Right lung (tissue), 2 donors: ENCODE measurements at regions not wholly inside any gene's neighbourhood (a gene's known extent, or its start where the extent isn't known, plus 50 kb on each side); places are given as distances from the start of the nearest gene placed in this dataset.

Experiments used
- DNase-seq, 2 donors: peaks; one replicate each; pipeline ENCODE4 v3.0.0-alpha.2; 2013

- no peak for DNase-seq
Observed at GRCh38 chr2:38450509-38450908, 73.4 kb upstream of the ATL2 start.

GRCh38 chr2:38448692-38449410 lies 71.8 kb upstream of the ATL2 start:
- no peak for DNase-seq

GRCh38 chr2:38446906-38447561 lies 70.0 kb upstream of the ATL2 start:
- no peak for DNase-seq

- no peak for DNase-seq
Observed at GRCh38 chr2:38446418-38446817, 69.3 kb upstream of the ATL2 start.

- no peak for DNase-seq
Observed at GRCh38 chr2:38444247-38444646, 67.2 kb upstream of the ATL2 start.

- no peak for DNase-seq
Observed at GRCh38 chr2:38442643-38443541, 65.8 kb upstream of the ATL2 start.

GRCh38 chr2:38441346-38441745 lies 64.3 kb upstream of the ATL2 start:
- no peak for DNase-seq

GRCh38 chr2:38440655-38441054 lies 63.6 kb upstream of the ATL2 start:
- no peak for DNase-seq

- no peak for DNase-seq
Observed at GRCh38 chr2:38439863-38440262, 62.8 kb upstream of the ATL2 start.

GRCh38 chr2:38438883-38439612 lies 62.0 kb upstream of the ATL2 start:
- no peak for DNase-seq

GRCh38 chr2:38438133-38438882 lies 61.2 kb upstream of the ATL2 start:
- DNase-seq: no peak

GRCh38 chr2:38436227-38436664 lies 59.2 kb upstream of the ATL2 start:
- DNase-seq: no peak

- no peak for DNase-seq
Observed at GRCh38 chr2:38435775-38436174, 58.7 kb upstream of the ATL2 start.

GRCh38 chr2:38434595-38434994 lies 57.5 kb upstream of the ATL2 start:
- no peak for DNase-seq

GRCh38 chr2:38433607-38433975 lies 56.5 kb upstream of the ATL2 start:
- DNase-seq: no peak

GRCh38 chr2:38432820-38433606 lies 55.9 kb upstream of the ATL2 start:
- no peak for DNase-seq

GRCh38 chr2:38430597-38431207 lies 53.6 kb upstream of the ATL2 start:
- DNase-seq: no peak

- DNase-seq: no peak
Observed at GRCh38 chr2:38430196-38430595, 53.1 kb upstream of the ATL2 start.

GRCh38 chr2:38427936-38428335 lies 50.9 kb upstream of the ATL2 start:
- no peak for DNase-seq

- DNase-seq: no peak
Observed at GRCh38 chr2:38427054-38427453, 50.0 kb upstream of the ATL2 start.
